GM19043 (cell line): ENCODE measurements at regions not wholly inside any gene's neighbourhood (a gene's known extent, or its start where the extent isn't known, plus 50 kb on each side); places are given as distances from the start of the nearest gene placed in this dataset.

Experiments used
- ATAC-seq: cut with Tn5 transposase; IDR thresholded peaks from one replicate; pipeline ENCODE4 v1.9.1; 2021; ENCODE audit warnings: low read depth; ENCODE audit not compliant: unreplicated experiment

- no peak for ATAC-seq
Measured at GRCh38 chr5:62742207-62742606, 163.6 kb downstream of the LRRC70 start.

GRCh38 chr5:62741761-62742160 lies 163.1 kb downstream of the LRRC70 start:
- no peak for ATAC-seq

- no peak for ATAC-seq
Measured at GRCh38 chr5:62737766-62738165, 159.1 kb downstream of the LRRC70 start.

- no peak for ATAC-seq
Measured at GRCh38 chr5:62732677-62733121, 154.1 kb downstream of the LRRC70 start.

- no peak for ATAC-seq
Measured at GRCh38 chr5:62731022-62731421, 152.4 kb downstream of the LRRC70 start.

GRCh38 chr5:62729675-62730074 lies 151.1 kb downstream of the LRRC70 start:
- no peak for ATAC-seq

- no peak for ATAC-seq
Measured at GRCh38 chr5:62727861-62728260, 149.2 kb downstream of the LRRC70 start.

GRCh38 chr5:62727184-62727583 lies 148.6 kb downstream of the LRRC70 start:
- no peak for ATAC-seq

- ATAC-seq: no peak
Measured at GRCh38 chr5:62722360-62722759, 143.7 kb downstream of the LRRC70 start.

GRCh38 chr5:62720031-62720441 lies 141.4 kb downstream of the LRRC70 start:
- peak; percentile 99 for ATAC-seq

GRCh38 chr5:62719061-62719720 lies 140.6 kb downstream of the LRRC70 start:
- no peak for ATAC-seq

- no peak for ATAC-seq
Measured at GRCh38 chr5:62718324-62718723, 139.7 kb downstream of the LRRC70 start.

- no peak for ATAC-seq
Measured at GRCh38 chr5:62717301-62717933, 138.8 kb downstream of the LRRC70 start.

GRCh38 chr5:62714296-62714695 lies 135.7 kb downstream of the LRRC70 start:
- no peak for ATAC-seq

GRCh38 chr5:62708481-62709325 lies 130.1 kb downstream of the LRRC70 start:
- ATAC-seq: no peak

- ATAC-seq: no peak
Measured at GRCh38 chr5:62707563-62707962, 128.9 kb downstream of the LRRC70 start.

- ATAC-seq: no peak
Measured at GRCh38 chr5:62707131-62707530, 128.5 kb downstream of the LRRC70 start.

- no peak for ATAC-seq
Measured at GRCh38 chr5:62705022-62705421, 126.4 kb downstream of the LRRC70 start.

GRCh38 chr5:62702126-62702525 lies 123.5 kb downstream of the LRRC70 start:
- no peak for ATAC-seq

- ATAC-seq: no peak
Measured at GRCh38 chr5:62701036-62701435, 122.4 kb downstream of the LRRC70 start.

GRCh38 chr5:62698756-62699155 lies 120.1 kb downstream of the LRRC70 start:
- no peak for ATAC-seq
